Natural killer cell (primary cell): ENCODE measurements at regions not wholly inside any gene's neighbourhood (a gene's known extent, or its start where the extent isn't known, plus 50 kb on each side); places are given as distances from the start of the nearest gene placed in this dataset.

ENCODE experiments used
- ATAC-seq, 3 donors: fragments of 150-1000 bp in 2 of 3; fragments of 200-7000 bp in 1 of 3; cut with Tn5 transposase; 1 replicate in 1 of 3; 2 replicates in 2 of 3; pipeline ENCODE4 v1.10.0; 2021; ENCODE audit warnings: mild to moderate bottlenecking in 2 of 3, moderate library complexity in 2 of 3
- DNase-seq, 2 donors: peaks; one replicate each; pipeline versions ENCODE4 v3.0.0 to v3.0.0-alpha.2; 2013 to 2021; ENCODE audit warnings: mixed read lengths in 1 of 2
- H3K27ac ChIP-seq: one replicate; pipeline ENCODE4 v1.5.1; 2013; ENCODE audit warnings: mild to moderate bottlenecking, low read length
- H3K27me3 ChIP-seq: one replicate; pipeline ENCODE4 v1.6.1; 2013; ENCODE audit warnings: low read length; ENCODE audit not compliant: control insufficient read depth, insufficient read depth
- H3K36me3 ChIP-seq: one replicate; pipeline ENCODE4 v1.6.1; 2013; ENCODE audit warnings: low read length; ENCODE audit not compliant: control insufficient read depth, insufficient read depth
- H3K4me1 ChIP-seq: one replicate; pipeline ENCODE4 v1.6.1; 2013; ENCODE audit warnings: low read length; ENCODE audit not compliant: control insufficient read depth, insufficient read depth
- H3K4me3 ChIP-seq: one replicate; pipeline ENCODE4 v1.5.1; 2013; ENCODE audit warnings: low read length
- H3K9me3 ChIP-seq: one replicate; pipeline ENCODE4 v1.6.1; 2013; ENCODE audit warnings: low read length; ENCODE audit not compliant: control insufficient read depth, insufficient read depth
- H3K27ac Mint-ChIP-seq, 2 donors: one replicate each; pipeline ENCODE4 v1.8.0; 2022; ENCODE audit warnings: mild to moderate bottlenecking in 2 of 2, mixed read lengths in 2 of 2, moderate library complexity in 1 of 2
- H3K27me3 Mint-ChIP-seq, 2 donors: one replicate each; pipeline ENCODE4 v1.8.0; 2022; ENCODE audit warnings: low read depth in 2 of 2, mixed read lengths in 2 of 2
- H3K36me3 Mint-ChIP-seq: one replicate; pipeline ENCODE4 v1.8.0; 2022; ENCODE audit warnings: mixed read lengths
- H3K4me1 Mint-ChIP-seq, 2 donors: one replicate each; pipeline ENCODE4 v1.8.0; 2022; ENCODE audit warnings: mixed read lengths in 2 of 2
- H3K4me3 Mint-ChIP-seq: one replicate; pipeline ENCODE4 v1.8.0; 2022; ENCODE audit warnings: mild to moderate bottlenecking, moderate library complexity, mixed read lengths
- H3K9me3 Mint-ChIP-seq, 2 donors: one replicate each; pipeline ENCODE4 v1.8.0; 2022; ENCODE audit warnings: mixed read lengths in 2 of 2
- CTCF ChIP-seq: fragments of 200-600 bp; IDR thresholded peaks from one replicate; pipeline ENCODE4 v1.8.0; 2022; ENCODE audit warnings: antibody characterized with exemption
- WGBS: methylation state at CpG from one replicate; pipeline ENCODE4 v1.1.7; 2013; ENCODE audit warnings: missing lambda C conversion rate; ENCODE audit not compliant: insufficient coverage; 5-methylcytosine and 5-hydroxymethylcytosine counted together
- intact Hi-C: fragments of 100-400 bp; cut with micrococcal nuclease; formaldehyde crosslinking; loops from one replicate; pipeline ENCODE4 v1.14.2; 2022

- H3K4me3 ChIP-seq: no peak overlapping the region
- intact Hi-C loops: no loop called here
- H3K27ac ChIP-seq: no peak overlapping the region
- no peak for DNase-seq
- Mint-ChIP-seq H3K4me3 (no peak overlapping the region), H3K4me1 (no peaks in the 10 kb centered on the region), H3K27me3 (no peaks in the 10 kb centered on the region), H3K9me3 (peaks cover 5 to 17% of the 10 kb centered on the region in 2 donors), H3K27ac (no peak overlapping the region), H3K36me3 (no peaks in the 10 kb centered on the region)
- no peaks in the 10 kb centered on the region for H3K4me1 ChIP-seq
- no peak for TF ChIP-seq CTCF
- no peaks in the 10 kb centered on the region for H3K36me3 ChIP-seq
- ATAC-seq: no peak
- no peaks in the 10 kb centered on the region for H3K9me3 ChIP-seq
- H3K27me3 ChIP-seq: no peaks in the 10 kb centered on the region
Measured at GRCh38 chr2:6288791-6289190, 576.9 kb downstream of the CMPK2 start.

- Mint-ChIP-seq H3K27me3 (no peaks in the 10 kb centered on the region), H3K36me3 (no peaks in the 10 kb centered on the region), H3K9me3 (peaks cover 9 to 20% of the 10 kb centered on the region in 2 donors), H3K4me1 (no peaks in the 10 kb centered on the region), H3K27ac (no peak overlapping the region), H3K4me3 (no peak overlapping the region)
- intact Hi-C loops: no loop called here
- Histone ChIP-seq H3K4me1 (no peaks in the 10 kb centered on the region), H3K27me3 (no peaks in the 10 kb centered on the region), H3K27ac (no peak overlapping the region), H3K4me3 (no peak overlapping the region), H3K36me3 (no peaks in the 10 kb centered on the region), H3K9me3 (no peaks in the 10 kb centered on the region)
- no peak for ATAC-seq
- DNase-seq: no peak
- WGBS: 88% methylated on average over 9 of the region's 9 CpGs
- no peak for TF ChIP-seq CTCF
Measured at GRCh38 chr2:6290217-6291015, 575.3 kb downstream of the CMPK2 start.

- Mint-ChIP-seq H3K9me3 (peaks cover 14 to 24% of the 10 kb centered on the region in 2 donors), H3K4me1 (no peaks in the 10 kb centered on the region), H3K27me3 (no peaks in the 10 kb centered on the region), H3K4me3 (no peak overlapping the region), H3K27ac (no peak overlapping the region), H3K36me3 (no peaks in the 10 kb centered on the region)
- Histone ChIP-seq H3K27ac (no peak overlapping the region), H3K4me1 (no peaks in the 10 kb centered on the region), H3K27me3 (no peaks in the 10 kb centered on the region), H3K9me3 (peaks cover 5% of the 10 kb centered on the region), H3K4me3 (no peak overlapping the region), H3K36me3 (no peaks in the 10 kb centered on the region)
- ATAC-seq (no peak), DNase-seq (no peak)
- intact Hi-C loops: no loop called here
- 100% methylated on average over 1 of the region's 2 CpGs for WGBS
- TF ChIP-seq CTCF: no peak
Measured at GRCh38 chr2:6294791-6295190, 570.9 kb downstream of the CMPK2 start.

GRCh38 chr2:6297238-6297637 lies 568.5 kb downstream of the CMPK2 start:
- no peak for DNase-seq
- TF ChIP-seq CTCF: no peak
- H3K27ac Mint-ChIP-seq: no peak overlapping the region
- no peaks in the 10 kb centered on the region for H3K36me3 Mint-ChIP-seq
- H3K27me3 Mint-ChIP-seq: no peaks in the 10 kb centered on the region
- no peaks in the 10 kb centered on the region for H3K4me1 Mint-ChIP-seq
- no peak overlapping the region for H3K4me3 ChIP-seq
- H3K4me3 Mint-ChIP-seq: no peak overlapping the region
- H3K9me3 Mint-ChIP-seq: peaks cover 11 to 12% of the 10 kb centered on the region in 2 donors
- H3K27me3 ChIP-seq: no peaks in the 10 kb centered on the region
- peaks cover 5% of the 10 kb centered on the region for H3K9me3 ChIP-seq
- no peak for ATAC-seq
- intact Hi-C loops: no loop called here
- no peaks in the 10 kb centered on the region for H3K36me3 ChIP-seq
- no peak overlapping the region for H3K27ac ChIP-seq
- H3K4me1 ChIP-seq: no peaks in the 10 kb centered on the region
- WGBS: 81% methylated on average over 4 of the region's 4 CpGs
